ENCODE measurements at regions not wholly inside any gene's neighbourhood (a gene's known extent, or its start where the extent isn't known, plus 50 kb on each side); places are given as distances from the start of the nearest gene placed in this dataset.

- TF ChIP-seq EZH2 (IDR thresholded peaks at IDR 0.05; ENCODE audit: borderline replicate concordance, low read length) (no peak), CTCF (IDR thresholded peaks at IDR 0.05; ENCODE audit: low read length) (no peak)
These were observed 362.1 kb downstream of the SAMD5 start for GRCh38 chr6:147870506-147871110.

All from OCI-LY1 (cell line).